ENCODE measurements at regions not wholly inside any gene's neighbourhood (a gene's known extent, or its start where the extent isn't known, plus 50 kb on each side); places are given as distances from the start of the nearest gene placed in this dataset.

DNA sequence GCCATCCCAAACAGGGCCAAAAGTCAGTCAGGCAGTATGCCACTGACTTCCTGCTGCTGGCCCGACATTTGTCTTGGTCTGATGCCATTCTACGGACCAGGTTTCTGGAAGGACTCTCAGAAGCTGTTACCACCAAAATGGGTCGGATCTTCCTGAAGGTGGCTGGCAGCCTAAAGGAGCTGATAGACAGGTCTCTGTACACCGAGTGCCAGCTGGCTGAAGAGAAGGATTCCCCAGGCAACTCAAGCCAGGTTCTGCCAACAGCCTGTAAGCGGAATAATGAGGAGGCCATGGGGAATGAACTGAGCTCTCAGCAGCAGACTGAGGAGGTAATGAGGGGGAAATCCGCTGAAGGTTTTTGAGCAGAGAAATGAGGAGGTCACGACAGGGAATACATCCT, 95.7 kb downstream of the RTL9 start:
- no peak for TF ChIP-seq ZNF660 (CRISPR knock-in tag; IDR thresholded peaks at IDR 0.05; ENCODE audit: borderline replicate concordance, low read depth)
- TF ChIP-seq GFI1 (CRISPR knock-in tag; IDR thresholded peaks at IDR 0.05; ENCODE audit: borderline replicate concordance), result no peak
- TF ChIP-seq, protein P1, sequence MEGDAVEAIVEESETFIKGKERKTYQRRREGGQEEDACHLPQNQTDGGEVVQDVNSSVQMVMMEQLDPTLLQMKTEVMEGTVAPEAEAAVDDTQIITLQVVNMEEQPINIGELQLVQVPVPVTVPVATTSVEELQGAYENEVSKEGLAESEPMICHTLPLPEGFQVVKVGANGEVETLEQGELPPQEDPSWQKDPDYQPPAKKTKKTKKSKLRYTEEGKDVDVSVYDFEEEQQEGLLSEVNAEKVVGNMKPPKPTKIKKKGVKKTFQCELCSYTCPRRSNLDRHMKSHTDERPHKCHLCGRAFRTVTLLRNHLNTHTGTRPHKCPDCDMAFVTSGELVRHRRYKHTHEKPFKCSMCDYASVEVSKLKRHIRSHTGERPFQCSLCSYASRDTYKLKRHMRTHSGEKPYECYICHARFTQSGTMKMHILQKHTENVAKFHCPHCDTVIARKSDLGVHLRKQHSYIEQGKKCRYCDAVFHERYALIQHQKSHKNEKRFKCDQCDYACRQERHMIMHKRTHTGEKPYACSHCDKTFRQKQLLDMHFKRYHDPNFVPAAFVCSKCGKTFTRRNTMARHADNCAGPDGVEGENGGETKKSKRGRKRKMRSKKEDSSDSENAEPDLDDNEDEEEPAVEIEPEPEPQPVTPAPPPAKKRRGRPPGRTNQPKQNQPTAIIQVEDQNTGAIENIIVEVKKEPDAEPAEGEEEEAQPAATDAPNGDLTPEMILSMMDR (CRISPR knock-in tag; IDR thresholded peaks at IDR 0.05), result no peak
- no peak for TF ChIP-seq MXI1 (IDR thresholded peaks at IDR 0.05; ENCODE audit: borderline replicate concordance, low read depth, low read length)
- TF ChIP-seq JUNB (CRISPR knock-in tag; IDR thresholded peaks at IDR 0.05; ENCODE audit: borderline replicate concordance), result no peak
- TF ChIP-seq ZFAT (CRISPR knock-in tag; conservative IDR thresholded peaks at IDR 0.05), result no peak
- no peak for TF ChIP-seq ZNF557 (CRISPR knock-in tag; IDR thresholded peaks at IDR 0.05)

Data from HepG2 (cell line).